Loucy (cell line): ENCODE measurements at regions not wholly inside any gene's neighbourhood (a gene's known extent, or its start where the extent isn't known, plus 50 kb on each side); places are given as distances from the start of the nearest gene placed in this dataset.

Source experiments
- EZH2phosphoT487 ChIP-seq: fragments of 200-600 bp; IDR thresholded peaks from 2 replicates; pipeline ENCODE4 v1.6.1; 2018; ENCODE audit warnings: antibody characterized with exemption, mild to moderate bottlenecking, moderate library complexity, borderline replicate concordance
- TF ChIP-seq, protein P1 (sequence below): fragments of 200-600 bp; sonication (generic); conservative IDR thresholded peaks from 2 replicates; pipeline ENCODE4 v1.5.1; 2014; ENCODE audit warnings: mild to moderate bottlenecking, antibody characterized with exemption, low read length

DNA sequence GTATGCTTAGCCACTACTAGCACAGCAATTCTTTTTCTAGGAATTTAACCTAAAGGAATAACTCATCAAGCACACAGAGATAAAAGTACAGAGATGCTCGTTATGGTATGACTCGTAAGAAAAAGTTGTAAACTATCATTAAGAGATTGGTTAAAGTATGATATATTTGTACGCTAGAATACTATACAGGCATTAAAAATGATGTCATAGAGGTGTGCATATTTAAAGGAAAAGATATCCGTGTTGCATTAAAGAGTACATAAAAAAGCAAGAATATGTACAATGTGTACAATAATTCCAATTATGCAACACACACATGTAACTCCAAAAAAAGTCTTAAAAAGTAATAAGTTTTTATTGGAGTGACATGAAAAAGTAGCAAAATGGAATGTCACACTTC is 54.5 kb upstream of the PALM2AKAP2 start:
- TF ChIP-seq, protein P1, sequence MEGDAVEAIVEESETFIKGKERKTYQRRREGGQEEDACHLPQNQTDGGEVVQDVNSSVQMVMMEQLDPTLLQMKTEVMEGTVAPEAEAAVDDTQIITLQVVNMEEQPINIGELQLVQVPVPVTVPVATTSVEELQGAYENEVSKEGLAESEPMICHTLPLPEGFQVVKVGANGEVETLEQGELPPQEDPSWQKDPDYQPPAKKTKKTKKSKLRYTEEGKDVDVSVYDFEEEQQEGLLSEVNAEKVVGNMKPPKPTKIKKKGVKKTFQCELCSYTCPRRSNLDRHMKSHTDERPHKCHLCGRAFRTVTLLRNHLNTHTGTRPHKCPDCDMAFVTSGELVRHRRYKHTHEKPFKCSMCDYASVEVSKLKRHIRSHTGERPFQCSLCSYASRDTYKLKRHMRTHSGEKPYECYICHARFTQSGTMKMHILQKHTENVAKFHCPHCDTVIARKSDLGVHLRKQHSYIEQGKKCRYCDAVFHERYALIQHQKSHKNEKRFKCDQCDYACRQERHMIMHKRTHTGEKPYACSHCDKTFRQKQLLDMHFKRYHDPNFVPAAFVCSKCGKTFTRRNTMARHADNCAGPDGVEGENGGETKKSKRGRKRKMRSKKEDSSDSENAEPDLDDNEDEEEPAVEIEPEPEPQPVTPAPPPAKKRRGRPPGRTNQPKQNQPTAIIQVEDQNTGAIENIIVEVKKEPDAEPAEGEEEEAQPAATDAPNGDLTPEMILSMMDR = no peak
- TF ChIP-seq EZH2phosphoT487 = no peak
